MM.1S (cell line): ENCODE measurements at regions not wholly inside any gene's neighbourhood (a gene's known extent, or its start where the extent isn't known, plus 50 kb on each side); places are given as distances from the start of the nearest gene placed in this dataset.

Source experiments
- EZH2 ChIP-seq: fragments of 300-600 bp; sonication (generic); optimal IDR thresholded peaks from 2 replicates; pipeline ENCODE3; 2017; ENCODE audit warnings: low read depth, mild to moderate bottlenecking, antibody characterized with exemption, low read length, mixed read lengths
- TF ChIP-seq, protein P1 (sequence below): fragments of 300-600 bp; sonication (generic); IDR thresholded peaks from 2 replicates; pipeline ENCODE4 v1.5.1; 2016; ENCODE audit warnings: antibody characterized with exemption, low read length, mixed read lengths

DNA sequence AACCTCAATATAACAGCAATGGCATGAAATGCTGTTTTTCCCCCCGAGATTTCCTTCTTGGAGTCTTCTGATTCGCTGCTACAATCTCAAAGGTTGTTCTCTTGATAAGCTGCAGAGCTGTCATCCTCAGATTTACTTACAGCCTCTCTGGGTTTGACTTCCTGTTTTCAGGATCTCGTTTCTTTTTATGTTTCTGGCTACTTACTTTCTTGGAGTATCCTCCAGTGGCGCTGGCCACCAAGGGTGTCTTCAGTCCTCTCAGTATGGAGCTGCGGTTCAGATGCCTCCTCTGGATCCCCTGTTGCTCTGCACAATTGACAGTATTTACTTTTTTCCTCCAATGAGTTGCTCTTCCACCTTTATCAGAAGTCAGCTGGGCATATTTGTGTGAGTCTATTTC, 152.0 kb upstream of the TMEM72 start:
- TF ChIP-seq EZH2: no peak
- TF ChIP-seq, protein P1, sequence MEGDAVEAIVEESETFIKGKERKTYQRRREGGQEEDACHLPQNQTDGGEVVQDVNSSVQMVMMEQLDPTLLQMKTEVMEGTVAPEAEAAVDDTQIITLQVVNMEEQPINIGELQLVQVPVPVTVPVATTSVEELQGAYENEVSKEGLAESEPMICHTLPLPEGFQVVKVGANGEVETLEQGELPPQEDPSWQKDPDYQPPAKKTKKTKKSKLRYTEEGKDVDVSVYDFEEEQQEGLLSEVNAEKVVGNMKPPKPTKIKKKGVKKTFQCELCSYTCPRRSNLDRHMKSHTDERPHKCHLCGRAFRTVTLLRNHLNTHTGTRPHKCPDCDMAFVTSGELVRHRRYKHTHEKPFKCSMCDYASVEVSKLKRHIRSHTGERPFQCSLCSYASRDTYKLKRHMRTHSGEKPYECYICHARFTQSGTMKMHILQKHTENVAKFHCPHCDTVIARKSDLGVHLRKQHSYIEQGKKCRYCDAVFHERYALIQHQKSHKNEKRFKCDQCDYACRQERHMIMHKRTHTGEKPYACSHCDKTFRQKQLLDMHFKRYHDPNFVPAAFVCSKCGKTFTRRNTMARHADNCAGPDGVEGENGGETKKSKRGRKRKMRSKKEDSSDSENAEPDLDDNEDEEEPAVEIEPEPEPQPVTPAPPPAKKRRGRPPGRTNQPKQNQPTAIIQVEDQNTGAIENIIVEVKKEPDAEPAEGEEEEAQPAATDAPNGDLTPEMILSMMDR: no peak
